ENCODE measurements at regions not wholly inside any gene's neighbourhood (a gene's known extent, or its start where the extent isn't known, plus 50 kb on each side); places are given as distances from the start of the nearest gene placed in this dataset.

DNA sequence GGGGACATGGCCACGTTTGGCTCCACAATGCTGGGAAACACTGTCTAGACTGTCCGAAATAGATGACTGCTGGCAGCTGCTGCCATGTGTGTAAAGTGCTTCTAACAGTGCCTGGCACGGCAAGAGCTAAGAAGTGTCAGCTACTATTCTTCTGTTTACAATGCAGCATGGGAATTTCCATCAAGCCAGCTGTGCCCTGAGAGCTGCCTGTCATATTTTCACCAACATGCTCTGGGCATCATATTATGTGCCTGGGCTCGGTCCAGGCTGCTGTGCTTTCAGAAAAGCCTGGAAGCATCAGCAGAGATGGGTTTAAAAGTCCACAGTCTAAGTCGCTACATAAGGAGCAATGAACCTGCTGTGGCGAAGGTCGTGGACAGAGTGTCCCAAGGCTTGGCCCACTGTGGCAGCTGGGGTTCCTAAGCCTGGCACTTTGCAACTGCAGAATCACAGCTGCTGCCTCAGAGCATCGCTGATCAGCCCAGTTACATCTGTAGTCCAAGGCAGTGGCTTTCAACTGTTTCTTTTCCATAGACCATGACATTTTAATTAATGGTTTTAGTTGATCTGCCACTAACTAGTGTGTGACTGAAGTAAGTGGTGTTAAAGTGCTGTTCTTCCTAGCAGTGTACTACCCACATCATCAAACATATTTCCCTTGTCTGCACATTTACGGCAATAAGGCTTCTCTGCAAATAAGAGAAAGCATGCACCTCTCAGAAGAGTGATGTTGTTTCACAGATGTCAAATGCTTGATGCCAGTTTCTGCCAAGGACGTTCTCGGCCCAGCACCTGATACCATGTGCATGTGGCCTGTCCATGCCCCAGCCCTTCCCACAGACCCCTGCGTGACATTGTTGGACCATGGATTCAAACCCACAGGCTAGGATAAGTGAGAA, 95.7 kb upstream of the C1QTNF9B start:
- no peak for DNase-seq (ENCODE audit: low read depth, low spot score)
- no peak for FAIRE-seq
- intact Hi-C loops (cut with micrococcal nuclease): no loop called here
- no peaks in the 10 kb centered on the region for H3K9me3 ChIP-seq (replicated peaks; ENCODE audit: control insufficient read depth, insufficient read depth, low read length)
- POLR2A ChIA-PET: no interaction called here
- dilution Hi-C loops (cut with MboI; ENCODE audit: extremely low pct_ligation_motif_present, low sequenced_read_pairs): no loop called here
- no peak overlapping the region for H3K4me3 ChIP-seq (replicated peaks in 1 of 3; ENCODE audit: insufficient read depth in 1 of 3, low read depth in 1 of 3, low read length in 3 of 3)
- H2AFZ ChIP-seq (ENCODE audit: low read depth, low read length): no peak overlapping the region
- H3K27me3 ChIP-seq (ENCODE audit: control insufficient read depth in 2 of 2, insufficient read depth in 2 of 2, low read length in 2 of 2): peaks cover 5 to 9% of the 10 kb centered on the region in 2 experiments
- H3K9me1 ChIP-seq (replicated peaks; ENCODE audit: control insufficient read depth, extremely low read depth, insufficient read depth, low read length): no peaks in the 10 kb centered on the region
- no peak overlapping the region for H3K9ac ChIP-seq (replicated peaks; ENCODE audit: extremely low read depth, insufficient read depth, low read length)
- no TSS peak for BruUV-seq (replicated peaks)
- H4K20me1 ChIP-seq (replicated peaks; ENCODE audit: control insufficient read depth, extremely low read depth, insufficient read depth, low read length): no peaks in the 10 kb centered on the region
- H3K4me2 ChIP-seq (ENCODE audit: insufficient read depth, low read length): no peak overlapping the region
- no peaks in the 10 kb centered on the region for H3K36me3 ChIP-seq (ENCODE audit: control insufficient read depth in 2 of 2, extremely low read depth in 1 of 2, insufficient read depth in 2 of 2, low read length in 2 of 2)
- H3K4me1 ChIP-seq (ENCODE audit: control insufficient read depth, extremely low read depth, insufficient read depth, low read length): no peaks in the 10 kb centered on the region
- CTCF ChIA-PET: interaction anchor here (1.1 kb wide), 1 partner anchor 12 kb away, joined by 3 read pairs; no protein-coding TSS in a partner anchor
- no peak for TF ChIP-seq GATA2 (IDR thresholded peaks at IDR 0.05; ENCODE audit: insufficient read depth, insufficient read length, low read depth, low read length)
- TF ChIP-seq EZH2 (IDR thresholded peaks at IDR 0.05; ENCODE audit: borderline replicate concordance, low read depth, low read length, severe bottlenecking): no peak
- no peak for TF ChIP-seq FOS (IDR thresholded peaks at IDR 0.05; ENCODE audit: borderline replicate concordance, insufficient read depth, low read length)
- no peak for TF ChIP-seq JUN (IDR thresholded peaks at IDR 0.05; ENCODE audit: borderline replicate concordance, insufficient read depth, insufficient read length, low read depth)
- TF ChIP-seq MYC (IDR thresholded peaks at IDR 0.05; ENCODE audit: low read depth, low read length): no peak
- H3K79me2 ChIP-seq (ENCODE audit: control insufficient read depth, insufficient read depth, low read length): no peaks in the 10 kb centered on the region
- H3K27ac ChIP-seq (ENCODE audit: insufficient read depth, low read depth, low read length): no peak overlapping the region

DNA sequence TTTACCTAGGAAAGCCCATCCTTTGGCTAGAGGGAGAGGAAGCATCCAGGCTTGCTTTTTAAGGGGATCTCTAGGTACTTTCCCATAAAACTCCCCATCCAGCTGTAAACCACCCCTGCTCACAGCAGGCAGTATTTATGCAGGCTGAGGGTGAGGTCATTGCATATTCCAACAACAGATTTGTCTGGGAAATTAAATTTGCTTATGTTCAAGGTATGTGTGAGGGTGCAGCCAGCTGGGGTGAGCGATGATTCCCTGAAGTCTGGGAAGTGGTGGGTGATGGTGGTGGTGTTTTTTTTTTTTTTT, 96.3 kb upstream of the C1QTNF9B start:
- dilution Hi-C loops (cut with MboI; ENCODE audit: extremely low pct_ligation_motif_present, low sequenced_read_pairs) (no loop called here), intact Hi-C loops (cut with micrococcal nuclease) (no loop called here)
- Histone ChIP-seq H3K27ac (ENCODE audit: insufficient read depth, low read depth, low read length) (no peak overlapping the region), H3K4me2 (ENCODE audit: insufficient read depth, low read length) (no peak overlapping the region), H3K27me3 (ENCODE audit: control insufficient read depth in 2 of 2, insufficient read depth in 2 of 2, low read length in 2 of 2) (peaks cover 5 to 9% of the 10 kb centered on the region in 2 experiments), H3K4me3 (replicated peaks in 1 of 3; ENCODE audit: insufficient read depth in 1 of 3, low read depth in 1 of 3, low read length in 3 of 3) (no peak overlapping the region), H4K20me1 (replicated peaks; ENCODE audit: control insufficient read depth, extremely low read depth, insufficient read depth, low read length) (no peaks in the 10 kb centered on the region), H3K36me3 (ENCODE audit: control insufficient read depth in 2 of 2, extremely low read depth in 1 of 2, insufficient read depth in 2 of 2, low read length in 2 of 2) (no peaks in the 10 kb centered on the region), H3K9me3 (replicated peaks; ENCODE audit: control insufficient read depth, insufficient read depth, low read length) (no peaks in the 10 kb centered on the region), H3K4me1 (ENCODE audit: control insufficient read depth, extremely low read depth, insufficient read depth, low read length) (no peaks in the 10 kb centered on the region), H3K79me2 (ENCODE audit: control insufficient read depth, insufficient read depth, low read length) (no peaks in the 10 kb centered on the region), H3K9ac (replicated peaks; ENCODE audit: extremely low read depth, insufficient read depth, low read length) (no peak overlapping the region), H3K9me1 (replicated peaks; ENCODE audit: control insufficient read depth, extremely low read depth, insufficient read depth, low read length) (no peaks in the 10 kb centered on the region), H2AFZ (ENCODE audit: low read depth, low read length) (no peak overlapping the region)
- TF ChIP-seq MYC (IDR thresholded peaks at IDR 0.05; ENCODE audit: low read depth, low read length) (no peak), FOS (IDR thresholded peaks at IDR 0.05; ENCODE audit: borderline replicate concordance, insufficient read depth, low read length) (no peak), POLR2A (IDR thresholded peaks at IDR 0.05; ENCODE audit: low read depth, low read length) (no peak)
- BruUV-seq (replicated peaks): no TSS peak
- ChIA-PET CTCF (no interaction called here), POLR2A (no interaction called here)
- DNase-seq (ENCODE audit: low read depth, low spot score): no peak
- no peak for FAIRE-seq

Measured in endothelial cell of umbilical vein (primary cell).